ENCODE measurements at regions not wholly inside any gene's neighbourhood (a gene's known extent, or its start where the extent isn't known, plus 50 kb on each side); places are given as distances from the start of the nearest gene placed in this dataset.

GRCh38 chr5:179488491-179488890 lies 61.9 kb upstream of the RUFY1 start:
- TF ChIP-seq POLR2A (IDR thresholded peaks at IDR 0.05), result no peak
- no peak for TF ChIP-seq CTCF (IDR thresholded peaks at IDR 0.05 in 8 of 11, conservative IDR thresholded peaks at IDR 0.05 in 3 of 11)
- no peak for TF ChIP-seq POLR2AphosphoS5 (IDR thresholded peaks at IDR 0.05)

Data from spleen (tissue), 7 donors.